IMR-90 (cell line): ENCODE measurements at regions not wholly inside any gene's neighbourhood (a gene's known extent, or its start where the extent isn't known, plus 50 kb on each side); places are given as distances from the start of the nearest gene placed in this dataset.

Experiments used
- ATAC-seq: fragments of 200-7000 bp; cut with Tn5 transposase; 2 replicates; pipeline ENCODE4 v1.9.1; 2020; ENCODE audit warnings: low read depth, mild to moderate bottlenecking, moderate library complexity
- BruUV-seq: library from RNA; stranded (reverse); fragments of 400-500 nt; replicated peaks from 2 replicates; lab custom pipeline; 2021; lab: Mats Ljungman, UMichigan
- CTCF ChIA-PET: fragments of 300-600 bp; formaldehyde crosslinking; extraction: SDS; loops from one replicate; lab custom pipeline; 2021; ENCODE audit warnings: antibody characterized with exemption; lab: Yijun Ruan, JAX
- POLR2A ChIA-PET: fragments of 300-600 bp; sonication (Branson Sonifier 250); formaldehyde crosslinking; loops from one replicate; lab custom pipeline; 2022; ENCODE audit warnings: antibody characterized with exemption; ENCODE audit not compliant: unreplicated experiment; lab: Charles Lee
- DNase-seq: peaks from one replicate; pipeline ENCODE4 v3.0.0; 2013
- H2AFZ ChIP-seq: replicated peaks from 2 replicates; pipeline ENCODE3; 2013; ENCODE audit warnings: low read length, mild to moderate bottlenecking; ENCODE audit not compliant: poor library complexity
- H2AK5ac ChIP-seq: 2 replicates; pipeline ENCODE4 v1.6.1; 2013; ENCODE audit warnings: low read depth, low read length, inconsistent platforms
- H2AK9ac ChIP-seq: replicated peaks from 2 replicates; pipeline ENCODE3; 2013; ENCODE audit warnings: mild to moderate bottlenecking, low read depth, low read length, moderate library complexity; ENCODE audit not compliant: poor library complexity
- H2BK120ac ChIP-seq: 2 replicates; pipeline ENCODE4 v1.6.1; 2013; ENCODE audit warnings: low read depth, low read length, inconsistent platforms
- H2BK15ac ChIP-seq: 3 replicates; pipeline ENCODE4 v1.6.1; 2013; ENCODE audit warnings: low read depth, low read length, inconsistent platforms
- H2BK20ac ChIP-seq: 2 replicates; pipeline ENCODE4 v1.6.1; 2013; ENCODE audit warnings: low read depth, mild to moderate bottlenecking, inconsistent platforms, low read length, moderate library complexity
- H2BK5ac ChIP-seq: 2 replicates; pipeline ENCODE4 v1.6.1; 2013; ENCODE audit warnings: mild to moderate bottlenecking, low read depth, low read length, inconsistent platforms; ENCODE audit not compliant: poor library complexity, severe bottlenecking
- H3K14ac ChIP-seq: replicated peaks from 2 replicates; pipeline ENCODE4 v1.6.1; 2013; ENCODE audit warnings: low read depth, low read length, inconsistent platforms
- H3K18ac ChIP-seq: 2 replicates; pipeline ENCODE4 v1.6.1; 2013; ENCODE audit warnings: low read depth, low read length, control low read depth
- H3K23ac ChIP-seq: 2 replicates; pipeline ENCODE4 v1.6.1; 2013; ENCODE audit warnings: low read depth, low read length, inconsistent platforms
- H3K27ac ChIP-seq: 2 replicates; pipeline ENCODE4 v1.5.1; 2013; ENCODE audit warnings: mild to moderate bottlenecking, control low read depth, low read length; ENCODE audit not compliant: insufficient read depth
- H3K27me3 ChIP-seq: 2 replicates; pipeline ENCODE4 v1.6.1; 2013; ENCODE audit warnings: low read length; ENCODE audit not compliant: control insufficient read depth, insufficient read depth
- H3K36me3 ChIP-seq: 2 replicates; pipeline ENCODE4 v1.6.1; 2013; ENCODE audit warnings: low read length, mixed read lengths; ENCODE audit not compliant: control insufficient read depth, insufficient read depth
- H3K4ac ChIP-seq: 2 replicates; pipeline ENCODE4 v1.6.1; 2013; ENCODE audit warnings: low read depth, low read length, inconsistent platforms
- H3K4me1 ChIP-seq: 2 replicates; pipeline ENCODE4 v1.6.1; 2013; ENCODE audit warnings: low read length, mixed read lengths; ENCODE audit not compliant: control insufficient read depth, insufficient read depth
- H3K4me2 ChIP-seq: 2 replicates; pipeline ENCODE4 v1.6.1; 2013; ENCODE audit warnings: low read depth, mild to moderate bottlenecking, control low read depth, low read length, moderate library complexity
- H3K4me3 ChIP-seq: 2 replicates; pipeline ENCODE4 v1.5.1; 2013; ENCODE audit warnings: low read depth, mild to moderate bottlenecking, control low read depth, low read length, moderate library complexity; ENCODE audit not compliant: insufficient read depth
- H3K56ac ChIP-seq: 2 replicates; pipeline ENCODE4 v1.6.1; 2013; ENCODE audit warnings: low read length, inconsistent platforms; ENCODE audit not compliant: insufficient read depth; ENCODE audit errors: extremely low read depth
- H3K79me1 ChIP-seq, 2 experiments: 2 replicates each; pipeline ENCODE4 v1.6.1; 2013; ENCODE audit warnings: low read length in 2 of 2, inconsistent platforms in 1 of 2, low read depth in 1 of 2
- H3K9ac ChIP-seq: 2 replicates; pipeline ENCODE4 v1.6.1; 2013; ENCODE audit warnings: low read depth, low read length, control low read depth
- H3K9me1 ChIP-seq: 2 replicates; pipeline ENCODE4 v1.6.1; 2013; ENCODE audit warnings: low read length, inconsistent platforms; ENCODE audit not compliant: insufficient read depth
- H3K9me3 ChIP-seq: 2 replicates; pipeline ENCODE4 v1.6.1; 2013; ENCODE audit warnings: low read length; ENCODE audit not compliant: control insufficient read depth, insufficient read depth
- H4K20me1 ChIP-seq: 2 replicates; pipeline ENCODE4 v1.6.1; 2013; ENCODE audit warnings: low read length, inconsistent platforms; ENCODE audit not compliant: insufficient read depth
- H4K5ac ChIP-seq: 2 replicates; pipeline ENCODE4 v1.6.1; 2013; ENCODE audit warnings: mild to moderate bottlenecking, low read depth, low read length, control low read depth
- H4K8ac ChIP-seq, 2 experiments: 2 replicates each; pipeline ENCODE4 v1.6.1; 2013; ENCODE audit warnings: low read depth in 2 of 2, low read length in 2 of 2, control low read depth in 1 of 2, inconsistent platforms in 1 of 2
- H4K91ac ChIP-seq: 2 replicates; pipeline ENCODE4 v1.6.1; 2013; ENCODE audit warnings: low read depth, low read length, inconsistent platforms; ENCODE audit not compliant: insufficient read depth
- BHLHE40 ChIP-seq: fragments of 150-350 bp; IDR thresholded peaks from 2 replicates; pipeline ENCODE4 v1.6.1; 2016; ENCODE audit warnings: mild to moderate bottlenecking, low read depth, low read length
- CEBPB ChIP-seq: IDR thresholded peaks from 2 replicates; pipeline ENCODE4 v1.6.1; 2012; ENCODE audit warnings: low read depth, low read length, improper control_type of control experiment
- FOS ChIP-seq: fragments of 150-350 bp; IDR thresholded peaks from 2 replicates; pipeline ENCODE4 v1.6.1; 2016; ENCODE audit warnings: low read depth, low read length
- MAFK ChIP-seq: IDR thresholded peaks from 2 replicates; pipeline ENCODE4 v1.6.1; 2012; ENCODE audit warnings: low read depth, low read length, improper control_type of control experiment
- MAZ ChIP-seq: IDR thresholded peaks from 2 replicates; pipeline ENCODE4 v1.6.1; 2012; ENCODE audit warnings: low read depth, mild to moderate bottlenecking, low read length, improper control_type of control experiment, moderate library complexity, borderline replicate concordance
- POLR2A ChIP-seq: IDR thresholded peaks from 2 replicates; pipeline ENCODE4 v1.6.1; 2012; ENCODE audit warnings: mild to moderate bottlenecking, low read depth, low read length
- RAD21 ChIP-seq: IDR thresholded peaks from 2 replicates; pipeline ENCODE4 v1.6.1; 2012; ENCODE audit warnings: low read length, improper control_type of control experiment
- RFX5 ChIP-seq: IDR thresholded peaks from 2 replicates; pipeline ENCODE4 v1.8.0; 2012; ENCODE audit warnings: low read depth, mild to moderate bottlenecking, low read length, moderate library complexity
- SMC3 ChIP-seq: fragments of 150-350 bp; IDR thresholded peaks from 2 replicates; pipeline ENCODE4 v1.6.1; 2016; ENCODE audit warnings: low read depth, mild to moderate bottlenecking, antibody characterized with exemption, low read length, moderate library complexity
- WGBS, 2 experiments: methylation state at CpG; one replicate each; pipeline versions ENCODE4 v1.1.5 to v1.1.7; 2013; ENCODE audit warnings: missing lambda C conversion rate in 2 of 2; ENCODE audit not compliant: insufficient read length in 1 of 2; ENCODE audit errors: extremely low coverage in 2 of 2; 5-methylcytosine and 5-hydroxymethylcytosine counted together
- dilution Hi-C: fragments of 300-500 bp; cut with HindIII; formaldehyde crosslinking; loops from one replicate; pipeline ENCODE4 v1.14.3; 2018; ENCODE audit warnings: low sequenced_read_pairs; ENCODE audit not compliant: unreplicated experiment
- in situ Hi-C: fragments of 300-500 bp; cut with MboI; formaldehyde crosslinking; loops from 3 replicates; pipeline ENCODE4 v1.14.3; 2019; ENCODE audit warnings: low sequenced_read_pairs, inconsistent platforms, mixed read lengths
- intact Hi-C: fragments of 100-400 bp; cut with micrococcal nuclease; formaldehyde crosslinking; loops from 2 replicates; pipeline ENCODE4 v1.10.0; 2022
- TF ChIP-seq, protein P1 (sequence below): conservative IDR thresholded peaks from 2 replicates; pipeline ENCODE4 v1.5.1; 2012; ENCODE audit warnings: mild to moderate bottlenecking, low read depth, low read length, improper control_type of control experiment
- TF ChIP-seq, protein P2 (sequence below): fragments of 150-350 bp; IDR thresholded peaks from 2 replicates; pipeline ENCODE4 v1.6.1; 2017; ENCODE audit warnings: mild to moderate bottlenecking, antibody characterized with exemption, low read length, low read depth

DNA sequence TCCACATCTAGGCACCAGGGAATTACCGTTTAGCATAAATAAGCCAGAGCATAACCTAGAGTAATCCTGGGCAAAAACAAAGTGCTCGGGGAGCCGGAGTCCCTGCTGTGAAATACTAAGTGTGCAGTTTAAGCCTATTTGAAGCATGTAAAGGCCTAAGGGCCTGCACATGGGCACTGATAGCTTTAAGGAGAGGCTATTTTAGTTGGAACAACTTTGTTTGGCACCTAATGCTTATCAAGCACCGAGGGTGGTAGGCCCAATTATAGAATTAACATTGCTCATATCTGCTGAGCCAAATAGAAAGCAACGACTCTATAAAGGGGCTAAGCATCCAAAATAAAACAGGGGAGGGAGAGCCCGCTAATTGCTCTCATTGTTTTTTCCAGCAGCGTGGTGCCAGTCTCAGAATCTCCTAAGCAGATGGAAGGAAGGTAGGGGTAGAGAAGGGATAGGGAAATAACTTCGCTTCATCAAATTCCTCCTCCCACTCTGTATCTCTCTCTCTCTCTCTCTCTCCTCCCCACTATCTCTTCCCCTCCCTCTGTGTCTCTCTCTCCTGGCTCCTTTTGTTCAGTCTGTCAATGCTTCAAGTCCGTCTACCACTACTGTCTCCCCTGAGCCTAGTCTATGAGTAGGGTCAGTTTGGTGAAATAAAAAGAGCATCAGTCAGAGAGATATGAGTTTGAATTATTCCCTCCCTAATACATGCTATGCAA lies 292.8 kb downstream of the NXPE2 start:
- Histone ChIP-seq H3K4me3 (no peak overlapping the region), H3K79me1 (no peaks in the 10 kb centered on the region), H3K23ac (no peak overlapping the region), H4K5ac (no peak overlapping the region), H3K14ac (no peak overlapping the region), H3K27ac (no peak overlapping the region), H2BK15ac (no peak overlapping the region), H3K27me3 (no peaks in the 10 kb centered on the region), H4K8ac (no peak overlapping the region), H3K9me3 (no peaks in the 10 kb centered on the region), H2AK5ac (no peak overlapping the region), H3K4me2 (no peak overlapping the region), H2BK5ac (no peak overlapping the region), H2AK9ac (no peak overlapping the region), H3K9me1 (no peaks in the 10 kb centered on the region), H4K20me1 (no peaks in the 10 kb centered on the region), H3K4ac (no peak overlapping the region), H3K36me3 (no peaks in the 10 kb centered on the region), H3K18ac (no peak overlapping the region), H3K9ac (no peak overlapping the region), H2BK120ac (no peak overlapping the region), H2BK20ac (no peak overlapping the region), H2AFZ (no peak overlapping the region), H3K56ac (no peak overlapping the region), H3K4me1 (no peaks in the 10 kb centered on the region), H4K91ac (no peak overlapping the region)
- TF ChIP-seq MAFK, result no peak
- TF ChIP-seq, protein P1, sequence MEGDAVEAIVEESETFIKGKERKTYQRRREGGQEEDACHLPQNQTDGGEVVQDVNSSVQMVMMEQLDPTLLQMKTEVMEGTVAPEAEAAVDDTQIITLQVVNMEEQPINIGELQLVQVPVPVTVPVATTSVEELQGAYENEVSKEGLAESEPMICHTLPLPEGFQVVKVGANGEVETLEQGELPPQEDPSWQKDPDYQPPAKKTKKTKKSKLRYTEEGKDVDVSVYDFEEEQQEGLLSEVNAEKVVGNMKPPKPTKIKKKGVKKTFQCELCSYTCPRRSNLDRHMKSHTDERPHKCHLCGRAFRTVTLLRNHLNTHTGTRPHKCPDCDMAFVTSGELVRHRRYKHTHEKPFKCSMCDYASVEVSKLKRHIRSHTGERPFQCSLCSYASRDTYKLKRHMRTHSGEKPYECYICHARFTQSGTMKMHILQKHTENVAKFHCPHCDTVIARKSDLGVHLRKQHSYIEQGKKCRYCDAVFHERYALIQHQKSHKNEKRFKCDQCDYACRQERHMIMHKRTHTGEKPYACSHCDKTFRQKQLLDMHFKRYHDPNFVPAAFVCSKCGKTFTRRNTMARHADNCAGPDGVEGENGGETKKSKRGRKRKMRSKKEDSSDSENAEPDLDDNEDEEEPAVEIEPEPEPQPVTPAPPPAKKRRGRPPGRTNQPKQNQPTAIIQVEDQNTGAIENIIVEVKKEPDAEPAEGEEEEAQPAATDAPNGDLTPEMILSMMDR, result no peak
- no peak for TF ChIP-seq BHLHE40
- TF ChIP-seq SMC3, result no peak
- TF ChIP-seq CEBPB, result no peak
- no peak for TF ChIP-seq RFX5
- no peak for TF ChIP-seq RAD21
- TF ChIP-seq, protein P2, sequence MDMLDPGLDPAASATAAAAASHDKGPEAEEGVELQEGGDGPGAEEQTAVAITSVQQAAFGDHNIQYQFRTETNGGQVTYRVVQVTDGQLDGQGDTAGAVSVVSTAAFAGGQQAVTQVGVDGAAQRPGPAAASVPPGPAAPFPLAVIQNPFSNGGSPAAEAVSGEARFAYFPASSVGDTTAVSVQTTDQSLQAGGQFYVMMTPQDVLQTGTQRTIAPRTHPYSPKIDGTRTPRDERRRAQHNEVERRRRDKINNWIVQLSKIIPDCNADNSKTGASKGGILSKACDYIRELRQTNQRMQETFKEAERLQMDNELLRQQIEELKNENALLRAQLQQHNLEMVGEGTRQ, result no peak
- no peak for TF ChIP-seq MAZ
- TF ChIP-seq FOS, result no peak
- no peak for TF ChIP-seq POLR2A
- DNase-seq, result no peak
- no peak for ATAC-seq
- in situ Hi-C loops (no loop called here), intact Hi-C loops (no loop called here), dilution Hi-C loops (no loop called here)
- no TSS peak for BruUV-seq
- POLR2A ChIA-PET, result no interaction called here
- CTCF ChIA-PET, result no interaction called here
- 73% methylated on average over 3 of the region's 9 CpGs; no CpG with 5 or more reads in 1 of the 2 experiments for WGBS, 2 experiments
